RKO (cell line): ENCODE measurements at regions not wholly inside any gene's neighbourhood (a gene's known extent, or its start where the extent isn't known, plus 50 kb on each side); places are given as distances from the start of the nearest gene placed in this dataset.

ENCODE experiments used
- DNase-seq: peaks from one replicate; pipeline ENCODE4 v3.0.0-alpha.2; 2016; ENCODE audit warnings: low spot score

DNA sequence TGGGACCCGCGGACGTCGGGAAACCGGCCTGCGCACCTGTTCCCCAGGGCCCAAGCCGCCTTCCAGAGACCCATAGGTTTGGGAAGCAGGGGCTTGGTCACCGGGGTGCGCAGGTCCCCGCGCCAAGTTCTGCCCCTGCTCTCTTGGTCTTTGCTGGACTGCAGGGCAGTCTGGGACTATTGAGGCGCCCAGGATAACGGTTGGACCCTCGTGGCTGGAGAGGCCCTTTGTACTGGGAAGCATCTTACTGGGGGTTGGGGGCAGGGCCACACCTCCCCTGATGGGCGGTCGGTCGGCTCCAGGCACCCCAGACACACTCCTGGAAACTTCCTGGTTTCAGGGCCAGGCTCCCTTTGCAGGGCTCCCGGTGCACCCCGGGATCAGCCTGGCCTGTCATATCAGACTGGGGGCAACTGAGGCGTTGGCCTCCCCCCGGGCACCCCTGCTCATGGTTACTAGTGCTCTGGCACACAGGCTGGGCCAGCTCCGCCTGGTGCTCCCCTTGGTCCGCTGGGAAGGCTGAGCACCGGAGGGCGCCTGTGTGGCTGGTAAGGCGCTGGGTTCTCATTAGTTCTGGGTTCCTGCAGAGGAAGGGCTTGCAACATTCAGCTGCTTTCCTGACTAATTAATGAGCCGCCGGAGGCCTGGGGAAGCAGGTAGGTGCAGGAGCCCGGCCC is 1250.5 kb downstream of the BRD1 start:
- no peak for DNase-seq

DNA sequence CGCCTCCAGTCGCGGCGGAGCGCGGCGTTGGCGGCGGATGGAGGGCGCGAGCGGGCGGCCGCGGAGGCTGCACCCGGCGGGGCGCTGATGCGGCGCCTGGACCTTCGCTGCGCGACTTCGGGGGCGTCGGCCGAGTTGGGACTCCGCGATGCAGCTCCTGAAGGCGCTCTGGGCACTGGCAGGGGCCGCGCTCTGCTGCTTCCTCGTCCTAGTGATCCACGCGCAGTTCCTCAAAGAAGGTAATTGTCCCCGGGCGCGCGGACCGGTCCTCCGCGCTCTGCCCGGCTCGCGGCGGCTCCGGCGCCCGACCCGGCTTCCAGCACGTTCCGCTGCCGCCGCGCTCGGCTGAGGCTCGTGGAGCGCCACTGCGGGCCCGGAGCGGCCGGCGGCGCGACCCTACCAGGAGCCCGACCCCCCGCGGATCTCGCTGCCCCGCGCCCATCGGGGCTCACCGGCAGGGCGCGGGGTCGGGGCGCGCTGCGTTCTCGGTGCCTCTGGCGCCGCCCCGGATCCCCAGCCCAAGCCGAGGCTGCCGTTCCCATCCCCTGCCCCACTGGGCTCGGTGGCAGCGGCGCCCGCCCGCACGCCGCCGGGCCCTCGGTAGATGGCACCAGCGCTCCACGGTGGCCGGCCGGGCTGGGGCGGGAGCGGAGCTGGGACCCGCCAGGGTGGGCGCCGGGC is 1251.2 kb downstream of the BRD1 start:
- DNase-seq, result no peak

DNA sequence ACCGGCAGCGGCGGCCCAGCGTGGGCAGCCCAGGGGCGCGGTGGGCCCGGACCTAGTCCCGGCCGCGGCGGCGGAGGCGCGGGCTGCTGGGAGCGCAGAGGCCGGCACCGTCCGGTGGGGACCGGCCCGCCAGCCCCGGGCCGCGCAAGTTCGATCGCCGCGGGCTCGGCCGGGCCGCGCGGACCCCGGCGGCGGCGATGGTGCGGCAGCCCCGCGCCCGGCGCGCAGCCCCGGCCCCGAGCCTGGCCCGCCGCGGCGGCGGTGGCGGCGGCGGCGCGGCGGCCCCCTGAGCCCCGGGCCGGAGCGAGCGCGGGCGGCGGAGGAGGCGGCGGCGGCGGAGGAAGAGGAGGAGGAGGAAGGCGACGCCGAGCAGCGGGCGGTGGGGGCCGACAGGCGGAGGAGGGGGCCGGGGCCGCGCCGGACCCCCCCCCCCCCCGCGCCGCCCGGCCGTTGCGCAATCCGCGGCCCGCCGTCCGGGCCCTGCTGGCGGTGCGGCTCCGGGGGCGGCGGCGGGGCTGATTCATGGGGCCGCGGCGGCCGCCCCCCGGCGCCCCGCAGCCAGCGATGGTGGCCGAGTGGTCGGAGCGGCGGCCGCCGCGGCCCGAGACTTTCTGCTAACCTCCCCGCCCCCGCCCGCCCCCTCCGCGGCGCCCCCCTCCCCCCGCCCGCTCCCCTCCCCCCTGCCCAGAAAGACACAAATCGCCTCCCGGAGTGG is 1251.9 kb downstream of the BRD1 start:
- DNase-seq, result no peak

DNA sequence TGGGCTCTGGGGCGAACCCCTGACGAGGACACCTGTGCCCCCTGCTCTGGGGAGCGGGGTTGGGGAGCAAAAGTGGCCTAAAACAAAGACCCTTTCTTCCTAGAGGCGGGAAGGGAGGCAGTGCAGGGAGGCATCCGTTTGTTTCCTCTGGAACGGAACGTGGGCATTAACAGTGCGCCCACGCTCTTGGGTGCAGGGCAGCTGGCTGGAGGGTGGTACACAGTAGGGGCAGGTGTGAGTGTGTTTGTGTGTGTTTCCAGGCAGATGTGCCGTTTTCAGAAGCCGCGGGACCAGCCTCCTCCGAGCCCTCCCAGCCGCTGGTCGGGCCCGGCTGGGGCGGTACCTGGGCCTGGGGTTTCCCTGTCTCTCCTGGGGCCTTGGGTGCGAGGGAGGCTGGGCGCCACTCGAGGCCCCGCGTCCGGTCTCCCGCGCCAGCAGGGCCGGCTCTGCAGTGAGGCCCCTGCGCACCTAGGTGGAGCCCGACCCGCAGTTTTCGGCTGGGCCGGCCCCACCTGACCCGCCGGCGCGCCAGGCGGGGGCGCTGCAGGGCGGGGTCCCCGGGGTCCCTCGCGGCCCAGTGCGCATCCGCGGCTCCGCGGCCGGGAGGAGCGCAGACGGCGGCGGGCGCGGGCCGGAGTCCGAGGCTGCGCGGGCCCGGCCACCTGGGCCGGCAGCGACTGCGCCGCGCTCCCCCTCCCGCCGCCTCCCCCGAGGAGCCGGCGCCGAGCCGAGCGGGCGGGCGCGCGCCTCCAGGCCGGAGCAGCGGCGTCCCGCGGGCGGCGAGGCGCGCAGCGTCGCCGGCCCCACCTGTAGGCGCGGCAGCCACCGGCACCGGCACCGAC is 1252.7 kb downstream of the BRD1 start:
- no peak for DNase-seq

DNA sequence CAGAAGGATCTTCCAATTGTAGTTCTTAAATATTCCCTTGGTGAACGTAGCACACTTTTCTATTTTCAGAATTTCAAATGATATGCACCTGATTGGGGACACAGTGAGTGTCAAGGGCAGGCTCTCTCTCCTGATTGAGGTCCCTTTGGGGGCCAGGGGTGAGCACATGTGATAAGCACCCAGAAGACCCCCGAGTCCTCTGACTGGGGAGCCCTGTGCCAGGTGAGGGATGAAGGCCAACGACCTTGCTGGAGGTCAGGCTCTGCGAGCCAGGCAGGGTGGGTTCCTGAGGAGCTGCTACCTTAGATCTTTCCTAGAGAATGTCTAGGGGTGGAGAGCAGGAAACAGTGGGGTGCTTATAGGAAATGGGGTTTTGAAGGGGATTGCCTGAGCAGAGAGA is 1253.9 kb downstream of the BRD1 start:
- DNase-seq, result no peak

DNA sequence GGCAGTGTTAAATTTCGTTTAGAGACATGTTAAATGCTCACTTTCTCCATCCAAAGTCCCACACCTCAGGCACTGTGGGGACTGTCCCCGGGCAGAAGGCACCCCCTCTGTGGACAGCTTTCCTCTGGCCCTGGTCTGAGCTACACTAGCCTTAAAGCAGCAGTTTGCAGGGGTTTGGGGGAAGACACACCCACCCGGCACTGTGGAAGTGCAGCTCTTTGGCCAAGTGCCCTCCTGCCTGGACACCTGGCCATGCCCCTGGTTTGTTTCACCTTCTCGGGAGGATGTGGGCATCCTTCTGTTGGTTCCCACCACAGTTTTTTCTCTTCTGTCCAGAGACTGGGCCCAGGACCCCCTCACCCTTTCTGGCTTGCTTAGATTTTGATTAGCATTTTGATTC is 1254.7 kb downstream of the BRD1 start:
- DNase-seq, result no peak

DNA sequence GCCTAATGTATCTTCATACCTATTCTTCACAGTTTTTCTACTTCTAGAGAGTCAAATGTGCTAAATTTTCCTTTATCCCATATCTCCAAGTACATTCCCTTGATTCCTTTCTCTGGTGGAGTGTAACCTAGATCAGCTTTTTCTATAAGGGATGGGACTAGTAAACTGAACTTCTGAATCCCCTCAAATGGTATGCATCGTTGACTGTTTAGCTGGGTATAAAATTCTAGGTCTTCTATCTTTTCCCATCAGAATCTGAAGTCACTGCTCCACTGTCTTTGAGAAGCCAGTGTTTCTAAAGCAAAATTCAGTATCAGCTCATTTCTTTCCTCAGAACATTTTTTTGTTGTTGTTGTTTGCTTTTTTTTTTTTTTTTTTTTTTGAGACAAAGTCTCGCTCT is 1256.8 kb downstream of the BRD1 start:
- no peak for DNase-seq

DNA sequence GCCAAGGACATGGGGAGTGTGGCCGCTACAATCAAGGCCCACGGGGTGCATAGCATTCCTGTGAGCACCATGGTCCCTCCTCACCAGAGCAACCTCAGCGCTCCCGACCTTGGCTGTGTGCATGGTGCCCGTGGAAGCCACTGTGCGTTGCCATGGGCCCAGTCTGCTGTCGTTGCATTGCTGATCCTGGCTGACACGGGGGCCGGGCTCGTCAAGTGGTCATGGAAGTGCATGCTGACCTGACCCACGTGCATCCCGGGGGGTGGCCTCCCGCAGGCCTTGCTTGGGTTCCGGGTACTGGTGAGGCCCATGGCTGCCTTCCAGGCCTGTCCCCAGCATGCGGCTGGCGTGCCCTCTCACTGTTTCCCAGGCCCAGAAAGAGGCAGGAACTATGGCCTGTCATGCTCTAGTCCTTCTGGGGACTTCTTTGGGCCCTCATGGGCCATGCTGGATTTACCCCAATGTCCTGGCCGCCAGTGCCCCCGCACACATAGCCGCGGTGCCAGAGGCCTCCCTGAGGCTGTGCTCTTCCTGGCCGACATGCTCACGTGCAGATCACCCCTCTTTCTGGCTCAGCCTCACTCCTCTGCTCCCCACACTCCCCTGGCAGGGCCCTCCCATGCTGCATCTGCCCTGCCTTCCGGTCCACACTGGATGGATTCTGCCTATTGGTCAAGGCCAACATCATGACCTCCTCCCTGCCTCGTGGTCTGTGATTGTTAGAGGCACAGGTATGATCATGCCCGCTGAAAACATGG is 1258.0 kb downstream of the BRD1 start:
- no peak for DNase-seq

DNA sequence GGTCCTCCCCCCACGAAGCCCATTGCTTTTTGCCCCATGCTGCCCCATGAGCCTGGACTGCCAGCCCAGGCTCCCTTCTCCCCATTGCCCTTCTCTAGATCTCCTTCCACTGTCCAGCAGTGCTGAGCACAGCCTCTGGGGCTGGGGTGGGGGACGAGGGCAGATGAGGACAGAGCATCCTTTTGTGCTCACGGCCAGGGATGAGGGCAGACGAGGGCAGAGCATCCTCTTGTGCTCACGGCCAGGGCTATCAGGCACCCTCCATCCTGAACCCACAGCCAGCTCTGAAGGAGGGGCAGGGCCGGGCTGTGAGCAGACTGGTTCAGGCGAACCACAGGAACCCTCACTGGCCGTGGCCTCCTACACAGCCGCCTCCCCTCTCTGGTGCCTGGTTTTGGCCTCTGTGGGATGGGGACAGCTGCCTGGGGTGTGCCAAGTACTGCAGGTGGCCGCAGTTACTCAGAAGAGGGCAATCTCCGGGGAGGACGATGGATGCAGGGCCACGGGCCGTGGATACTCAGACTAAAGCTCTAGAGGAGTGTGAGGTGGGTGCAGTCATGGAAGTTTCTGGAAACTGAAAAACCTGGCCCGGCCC is 1258.8 kb downstream of the BRD1 start:
- no peak for DNase-seq

DNA sequence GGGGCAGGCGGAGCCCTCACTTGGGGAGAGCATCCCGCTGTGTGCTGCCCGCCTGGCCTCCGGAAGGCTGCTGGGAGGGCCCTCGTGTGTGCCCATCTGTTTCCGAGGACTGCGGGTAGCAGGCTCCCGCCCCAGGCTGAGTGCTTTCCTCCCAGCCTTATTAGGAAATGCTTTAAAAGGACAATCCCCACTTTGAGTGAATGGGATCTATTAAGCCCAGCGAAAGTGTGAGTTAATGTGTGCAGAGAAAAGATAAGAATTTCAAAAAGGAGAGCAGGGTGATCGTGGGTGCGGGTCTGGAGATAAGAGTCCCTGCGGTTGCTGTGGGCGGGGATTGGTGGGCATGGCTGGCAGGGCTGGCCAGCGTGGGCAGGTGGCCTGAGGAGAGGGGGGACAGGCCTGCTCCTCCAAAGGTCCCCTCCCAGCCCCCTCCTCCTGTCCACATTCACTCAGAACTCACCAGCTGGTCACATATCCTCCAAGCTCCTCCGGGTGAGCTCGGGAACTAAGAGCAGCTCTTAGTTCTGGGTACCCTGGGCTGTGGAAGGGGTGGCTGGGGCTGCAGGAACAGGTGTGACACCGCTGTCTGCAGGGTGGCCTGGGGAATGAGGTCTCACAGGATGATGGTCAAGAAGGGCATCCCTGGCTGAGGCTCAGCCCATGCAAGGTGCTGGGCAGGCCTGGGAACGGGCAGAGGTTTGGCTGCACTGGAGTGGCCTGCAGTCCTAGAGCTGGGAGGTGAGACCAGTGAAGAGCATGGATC is 1260.3 kb downstream of the BRD1 start:
- no peak for DNase-seq

DNA sequence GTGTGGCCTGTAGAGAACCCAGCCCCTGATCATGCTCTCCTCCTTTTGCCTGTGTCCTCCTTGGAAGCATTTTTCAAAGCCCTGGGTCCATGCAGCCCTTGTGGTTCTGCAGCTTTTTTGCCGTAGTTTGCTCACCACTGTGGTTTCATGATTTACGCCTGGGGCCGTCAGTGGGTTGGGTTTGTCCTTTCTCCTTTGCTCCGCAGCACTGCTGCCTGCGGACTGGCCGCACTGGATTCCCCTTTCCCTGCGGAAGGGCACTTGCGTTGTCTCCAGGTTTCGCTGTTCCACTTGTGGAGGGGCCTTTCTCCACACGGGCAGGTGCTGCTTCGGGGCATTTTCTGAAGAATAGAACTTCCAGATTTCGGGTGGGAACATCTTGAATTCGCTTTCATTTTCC is 1260.9 kb downstream of the BRD1 start:
- no peak for DNase-seq

DNA sequence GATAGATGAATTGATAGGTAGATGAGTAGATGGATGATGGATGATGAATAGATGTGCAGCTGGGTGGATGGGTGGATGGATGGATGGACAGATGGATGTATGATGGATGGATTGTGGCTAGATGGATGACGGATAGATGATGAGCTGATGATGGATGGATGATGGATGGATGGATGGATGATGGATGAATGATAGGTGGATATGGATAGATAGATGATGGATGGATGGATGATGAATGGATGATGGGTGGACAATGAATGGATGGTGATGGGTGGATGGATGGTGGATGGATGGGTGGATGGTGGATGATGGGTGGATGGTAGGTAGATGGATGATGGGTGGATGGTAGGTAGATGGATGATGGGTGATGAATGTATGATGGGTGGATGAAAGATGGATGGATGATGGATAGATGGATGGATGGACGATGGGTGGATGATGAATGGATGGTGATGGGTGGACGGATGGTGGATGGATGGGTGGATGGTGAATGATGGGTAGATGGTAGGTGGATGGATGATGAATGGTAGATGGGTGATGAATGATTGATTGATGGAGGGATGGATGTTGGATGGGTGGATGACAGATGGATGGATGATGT is 1261.7 kb downstream of the BRD1 start:
- DNase-seq, result no peak

DNA sequence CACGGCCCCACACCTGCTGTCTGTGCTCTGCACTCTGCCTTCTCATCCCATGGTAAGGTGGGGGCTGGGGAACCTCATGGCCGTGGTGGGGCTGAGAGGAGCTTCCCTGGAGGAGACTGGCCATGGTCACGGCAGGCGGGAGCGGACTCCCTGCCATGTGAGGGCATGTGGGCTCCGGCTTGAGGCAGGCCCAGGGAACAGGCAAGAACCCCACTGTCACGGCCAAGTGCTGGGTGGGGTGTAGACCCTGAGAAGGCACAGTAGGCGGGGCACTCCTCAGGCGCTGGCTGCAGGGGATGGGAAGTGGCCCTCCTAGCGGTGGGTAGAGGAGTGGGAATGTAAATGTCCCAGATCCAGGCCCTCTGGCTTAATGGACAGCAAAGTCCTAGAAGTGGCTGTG is 1262.7 kb downstream of the BRD1 start:
- DNase-seq, result no peak

DNA sequence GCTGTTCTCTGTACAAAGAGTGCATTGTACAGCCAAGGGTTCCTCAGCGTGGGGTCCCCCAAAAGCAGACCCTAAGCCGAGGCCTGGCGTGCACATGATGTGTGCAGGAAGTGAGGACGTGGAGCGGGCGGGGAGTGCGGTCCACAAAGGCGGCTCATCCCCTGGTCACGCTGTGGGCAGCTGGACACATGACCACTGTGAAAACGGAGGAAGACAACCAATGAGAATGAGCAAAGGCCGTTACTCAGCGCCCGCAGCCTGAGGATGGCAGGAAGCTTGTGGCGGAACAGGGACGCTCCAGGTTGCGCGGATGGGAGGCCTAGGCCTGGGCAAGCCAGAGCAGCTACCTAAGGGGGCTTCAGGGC is 1263.7 kb downstream of the BRD1 start:
- no peak for DNase-seq

DNA sequence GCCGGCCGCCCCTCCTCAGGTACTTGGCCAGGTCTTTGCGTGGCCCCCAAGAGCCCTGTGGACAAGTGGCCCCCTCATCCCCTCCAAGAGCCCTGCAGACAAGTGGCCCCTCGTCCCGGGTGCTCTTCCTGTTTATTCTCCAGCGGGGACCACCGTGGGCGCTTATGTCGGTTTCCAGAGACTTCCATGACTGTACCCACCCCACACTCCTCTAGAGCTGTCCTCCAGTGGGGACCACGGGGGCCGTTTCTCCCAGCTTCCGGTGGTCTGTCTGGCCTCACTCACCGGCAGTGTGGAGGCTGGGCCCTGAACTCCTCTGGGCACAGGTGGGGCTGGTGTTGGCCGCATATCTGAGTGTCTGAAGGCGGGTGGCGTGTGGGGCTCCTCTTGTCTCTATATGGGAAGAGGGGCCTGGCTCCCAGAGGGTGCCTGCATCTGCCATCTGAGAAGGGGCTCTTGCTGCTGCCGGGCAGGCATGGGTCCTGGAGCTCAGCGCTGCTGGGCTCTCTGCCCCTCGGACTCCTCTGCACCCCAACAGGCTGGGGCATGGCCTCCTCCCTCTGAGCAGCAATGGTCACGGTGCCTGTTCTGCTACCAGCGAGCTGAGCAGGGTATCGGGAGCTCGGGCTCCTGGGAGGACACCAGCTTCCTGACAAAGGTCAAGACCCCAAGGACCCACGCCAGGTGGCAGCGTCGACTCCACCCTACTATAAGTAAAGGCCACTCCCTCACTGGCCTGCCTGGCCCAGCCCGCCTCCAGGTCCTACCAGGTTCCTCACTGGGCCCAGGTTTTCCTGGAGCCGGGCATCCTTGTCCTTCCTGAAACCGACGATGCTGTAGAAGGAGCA is 1264.3 kb downstream of the BRD1 start:
- no peak for DNase-seq

DNA sequence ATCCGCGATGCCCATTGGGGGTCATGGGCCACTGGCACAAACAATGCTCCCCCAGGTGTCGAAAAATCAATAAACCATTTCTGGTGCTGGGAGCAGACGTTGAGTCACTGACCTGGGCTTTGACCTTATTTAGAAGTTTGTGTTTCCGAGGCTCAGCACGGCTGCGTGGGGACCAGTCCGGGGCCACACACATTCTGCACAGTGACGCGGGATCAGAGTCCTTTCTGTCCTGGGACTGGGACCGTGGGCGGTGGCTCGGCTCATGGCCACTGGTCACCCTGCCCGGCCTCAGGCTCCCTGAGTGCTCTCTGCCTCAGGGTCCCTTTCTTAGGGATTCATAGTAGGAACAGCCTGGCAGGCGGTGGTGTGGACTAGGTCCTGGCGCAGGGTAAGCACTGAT is 1266.0 kb downstream of the BRD1 start:
- DNase-seq, result no peak

DNA sequence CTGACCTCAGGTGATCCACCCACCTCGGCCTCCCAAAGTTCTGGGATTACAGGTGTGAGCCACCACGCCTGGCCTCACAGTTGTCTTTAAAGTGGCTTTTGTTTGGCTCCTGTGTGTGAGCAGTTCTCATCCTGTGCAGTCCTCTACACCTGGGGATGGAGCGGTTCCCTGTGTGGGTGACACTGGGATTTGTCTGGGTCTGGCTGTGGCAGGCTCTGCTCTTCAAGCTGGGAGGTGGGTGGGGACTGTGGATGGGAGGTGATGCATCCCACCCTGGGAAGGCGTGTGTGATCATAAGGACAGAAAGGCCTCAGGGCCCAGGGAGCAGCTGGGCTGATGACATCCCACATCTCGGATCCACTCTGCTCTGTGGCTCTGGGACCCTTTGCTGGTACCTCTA is 1266.8 kb downstream of the BRD1 start:
- DNase-seq, result no peak

DNA sequence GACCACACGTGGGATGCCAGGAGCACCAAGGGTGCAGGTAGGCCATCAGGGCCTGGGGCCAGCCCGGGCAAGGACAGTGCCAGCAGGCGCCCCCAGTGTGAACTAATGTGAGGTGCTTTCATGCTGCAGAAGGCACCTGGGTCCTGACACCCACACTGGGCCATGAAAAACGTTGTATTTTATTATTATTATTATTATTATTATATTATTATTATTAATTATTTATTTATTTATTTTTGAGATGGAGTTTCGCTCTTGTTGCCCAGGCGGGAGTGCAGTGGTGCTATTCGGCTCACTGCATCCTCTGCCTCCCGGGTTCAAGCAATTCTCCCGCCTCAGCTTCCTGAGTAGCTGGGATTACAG is 1267.3 kb downstream of the BRD1 start:
- no peak for DNase-seq

DNA sequence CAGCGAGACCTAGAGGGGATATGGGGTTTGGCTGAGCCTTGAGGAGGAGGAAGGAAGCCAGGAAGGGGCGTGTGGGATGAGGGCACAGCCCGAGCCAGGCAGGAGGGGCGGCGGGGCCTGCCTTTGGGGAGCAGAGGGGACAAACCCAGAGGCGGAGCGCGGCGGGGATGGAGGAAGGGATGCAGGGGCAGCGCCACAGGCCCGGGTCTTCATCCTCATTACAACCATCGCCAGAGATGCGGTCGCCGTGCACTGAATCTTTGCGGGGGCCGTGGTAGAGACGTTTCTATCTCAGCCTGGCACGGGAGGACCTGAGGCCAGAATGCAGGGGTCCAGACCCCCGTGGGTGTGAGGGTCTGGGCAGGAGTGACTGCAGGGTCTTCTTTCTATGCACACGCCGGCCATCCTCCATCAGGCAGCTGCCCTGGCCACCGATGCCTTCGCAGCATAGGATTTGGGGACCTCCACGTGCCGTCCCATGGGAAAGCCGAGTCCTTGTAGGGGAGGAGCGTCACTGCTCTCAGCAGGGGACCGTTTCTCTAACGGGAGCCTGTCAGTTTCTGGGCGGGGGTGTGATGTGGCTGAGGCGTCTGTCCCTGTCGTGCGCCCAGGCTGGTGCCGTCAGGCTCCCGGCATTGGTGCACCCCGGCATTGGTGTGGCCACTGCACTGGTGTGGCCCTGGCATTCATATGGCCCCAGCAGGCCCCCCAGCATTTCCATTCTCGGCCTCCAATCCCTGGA is 1267.9 kb downstream of the BRD1 start:
- no peak for DNase-seq
